OCI-LY1 (cell line): ENCODE measurements at regions not wholly inside any gene's neighbourhood (a gene's known extent, or its start where the extent isn't known, plus 50 kb on each side); places are given as distances from the start of the nearest gene placed in this dataset.

ENCODE experiments used
- H2AFZ ChIP-seq: fragments of 200-600 bp; sonication (generic), shearing (Covaris generic); 2 replicates; pipeline ENCODE4 v1.6.0; 2014; ENCODE audit warnings: antibody characterized with exemption, mild to moderate bottlenecking, low read length
- H3F3A ChIP-seq: fragments of 200-600 bp; sonication (generic), shearing (Covaris generic); 2 replicates; pipeline ENCODE4 v1.6.0; 2014; ENCODE audit warnings: mild to moderate bottlenecking, antibody characterized with exemption, low read length, moderate library complexity; ENCODE audit not compliant: insufficient read depth
- H3K27ac ChIP-seq: fragments of 200-600 bp; sonication (generic); 2 replicates; pipeline ENCODE4 v1.5.1; 2014; ENCODE audit warnings: low read length, mixed run types, mild to moderate bottlenecking, low read depth; ENCODE audit not compliant: poor library complexity, severe bottlenecking
- H3K27me3 ChIP-seq: fragments of 200-600 bp; sonication (generic); 2 replicates; pipeline ENCODE4 v1.6.0; 2014; ENCODE audit warnings: antibody characterized with exemption, mild to moderate bottlenecking, low read length, moderate library complexity; ENCODE audit not compliant: insufficient read depth
- H3K36me3 ChIP-seq: fragments of 200-600 bp; sonication (generic); 2 replicates; pipeline ENCODE4 v1.6.1; 2014; ENCODE audit warnings: mild to moderate bottlenecking, antibody characterized with exemption, low read length, moderate library complexity, mixed read lengths; ENCODE audit not compliant: insufficient read depth
- H3K4me1 ChIP-seq: fragments of 200-600 bp; sonication (generic); 2 replicates; pipeline ENCODE4 v1.5.1; 2014; ENCODE audit warnings: mild to moderate bottlenecking, low read length, moderate library complexity; ENCODE audit not compliant: insufficient read depth, severe bottlenecking
- H3K4me2 ChIP-seq: fragments of 200-600 bp; sonication (generic), shearing (Covaris generic); 2 replicates; pipeline ENCODE4 v1.6.1; 2014; ENCODE audit warnings: low read length
- H3K4me3 ChIP-seq: fragments of 200-600 bp; sonication (generic); 2 replicates; pipeline ENCODE4 v1.5.1; 2014; ENCODE audit warnings: low read length, low read depth, mild to moderate bottlenecking, mixed read lengths; ENCODE audit not compliant: poor library complexity, severe bottlenecking
- H3K79me2 ChIP-seq: fragments of 200-600 bp; shearing (Covaris generic); 2 replicates; pipeline ENCODE4 v1.6.1; 2016; ENCODE audit warnings: mixed run types, low read length, mixed read lengths; ENCODE audit not compliant: insufficient read depth
- H3K9ac ChIP-seq: fragments of 200-600 bp; sonication (generic), shearing (Covaris generic); 2 replicates; pipeline ENCODE4 v1.6.1; 2014; ENCODE audit warnings: mild to moderate bottlenecking, low read length, mixed read lengths
- H3K9me2 ChIP-seq: fragments of 200-600 bp; sonication (generic), shearing (Covaris generic); 2 replicates; pipeline ENCODE4 v1.6.1; 2014; ENCODE audit warnings: low read depth, mild to moderate bottlenecking, low read length, mixed read lengths
- H3K9me3 ChIP-seq: fragments of 200-600 bp; shearing (Covaris generic); 2 replicates; pipeline ENCODE4 v1.6.1; 2014; ENCODE audit warnings: low read length, mixed read lengths
- H4K20me1 ChIP-seq: fragments of 200-600 bp; sonication (generic), shearing (Covaris generic); 2 replicates; pipeline ENCODE4 v1.6.0; 2016; ENCODE audit warnings: mild to moderate bottlenecking, low read length; ENCODE audit not compliant: insufficient read depth
- EZH2 ChIP-seq: fragments of 200-600 bp; sonication (generic), shearing (Covaris generic); IDR thresholded peaks from 2 replicates; pipeline ENCODE4 v1.8.0; 2017; ENCODE audit warnings: borderline replicate concordance, mixed run types, mild to moderate bottlenecking, antibody characterized with exemption, low read length, moderate library complexity, mixed read lengths
- TF ChIP-seq, protein P1 (sequence below): fragments of 200-600 bp; sonication (generic), shearing (Covaris generic); IDR thresholded peaks from 2 replicates; pipeline ENCODE4 v1.5.1; 2017; ENCODE audit warnings: mild to moderate bottlenecking, antibody characterized with exemption, low read length, moderate library complexity, mixed read lengths

DNA sequence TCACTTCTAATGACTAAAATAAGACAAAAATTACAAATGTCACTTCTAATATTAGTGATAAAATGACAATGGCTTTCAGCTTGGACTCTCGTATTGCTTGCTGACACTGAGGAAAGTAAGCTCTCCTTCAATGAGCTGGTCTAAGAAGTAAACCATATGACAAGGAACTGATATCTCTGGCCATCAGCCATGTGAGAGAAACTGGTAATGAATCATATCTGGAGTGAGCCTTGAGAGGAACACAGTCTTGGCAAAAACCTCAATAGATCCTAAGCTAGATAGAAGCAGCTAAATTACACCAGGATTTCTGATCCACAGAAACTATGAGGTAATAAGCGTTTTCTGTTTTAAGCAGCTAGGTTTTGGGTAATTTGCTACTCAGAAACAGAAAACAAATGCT lies 1575.1 kb downstream of the OTOL1 start:
- Histone ChIP-seq H3K9me3 (no peaks in the 10 kb centered on the region), H3K27ac (no peak overlapping the region), H3K79me2 (no peaks in the 10 kb centered on the region), H2AFZ (no peak overlapping the region), H3K4me3 (no peak overlapping the region), H3F3A (no peaks in the 10 kb centered on the region), H3K9me2 (no peaks in the 10 kb centered on the region), H3K9ac (no peak overlapping the region), H3K4me1 (no peaks in the 10 kb centered on the region), H3K4me2 (no peak overlapping the region), H3K36me3 (no peaks in the 10 kb centered on the region), H3K27me3 (no peaks in the 10 kb centered on the region), H4K20me1 (no peaks in the 10 kb centered on the region)
- TF ChIP-seq, protein P1, sequence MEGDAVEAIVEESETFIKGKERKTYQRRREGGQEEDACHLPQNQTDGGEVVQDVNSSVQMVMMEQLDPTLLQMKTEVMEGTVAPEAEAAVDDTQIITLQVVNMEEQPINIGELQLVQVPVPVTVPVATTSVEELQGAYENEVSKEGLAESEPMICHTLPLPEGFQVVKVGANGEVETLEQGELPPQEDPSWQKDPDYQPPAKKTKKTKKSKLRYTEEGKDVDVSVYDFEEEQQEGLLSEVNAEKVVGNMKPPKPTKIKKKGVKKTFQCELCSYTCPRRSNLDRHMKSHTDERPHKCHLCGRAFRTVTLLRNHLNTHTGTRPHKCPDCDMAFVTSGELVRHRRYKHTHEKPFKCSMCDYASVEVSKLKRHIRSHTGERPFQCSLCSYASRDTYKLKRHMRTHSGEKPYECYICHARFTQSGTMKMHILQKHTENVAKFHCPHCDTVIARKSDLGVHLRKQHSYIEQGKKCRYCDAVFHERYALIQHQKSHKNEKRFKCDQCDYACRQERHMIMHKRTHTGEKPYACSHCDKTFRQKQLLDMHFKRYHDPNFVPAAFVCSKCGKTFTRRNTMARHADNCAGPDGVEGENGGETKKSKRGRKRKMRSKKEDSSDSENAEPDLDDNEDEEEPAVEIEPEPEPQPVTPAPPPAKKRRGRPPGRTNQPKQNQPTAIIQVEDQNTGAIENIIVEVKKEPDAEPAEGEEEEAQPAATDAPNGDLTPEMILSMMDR, result no peak
- TF ChIP-seq EZH2, result no peak
